IPS-20b (cell line): ENCODE measurements at regions not wholly inside any gene's neighbourhood (a gene's known extent, or its start where the extent isn't known, plus 50 kb on each side); places are given as distances from the start of the nearest gene placed in this dataset.

Experiments used
- H3K27ac ChIP-seq: one replicate; pipeline ENCODE4 v1.5.1; 2013; ENCODE audit warnings: low read length
- H3K27me3 ChIP-seq: 2 replicates; pipeline ENCODE4 v1.6.1; 2013; ENCODE audit warnings: mild to moderate bottlenecking, low read length, inconsistent platforms; ENCODE audit not compliant: insufficient read depth
- H3K36me3 ChIP-seq: 2 replicates; pipeline ENCODE4 v1.6.1; 2013; ENCODE audit warnings: low read depth, mild to moderate bottlenecking, inconsistent platforms, low read length, moderate library complexity; ENCODE audit not compliant: insufficient read depth
- H3K4me1 ChIP-seq: 2 replicates; pipeline ENCODE4 v1.6.1; 2013; ENCODE audit warnings: mild to moderate bottlenecking, control low read depth, inconsistent platforms, low read length, moderate library complexity; ENCODE audit not compliant: insufficient read depth
- H3K4me3 ChIP-seq: 2 replicates; pipeline ENCODE4 v1.5.1; 2013; ENCODE audit warnings: mild to moderate bottlenecking, low read length, inconsistent platforms
- H3K9ac ChIP-seq: 2 replicates; pipeline ENCODE4 v1.6.1; 2013; ENCODE audit warnings: low read depth, mild to moderate bottlenecking, inconsistent platforms, low read length, moderate library complexity
- H3K9me3 ChIP-seq: 2 replicates; pipeline ENCODE4 v1.6.1; 2013; ENCODE audit warnings: mild to moderate bottlenecking, low read depth, low read length, inconsistent platforms; ENCODE audit not compliant: insufficient read depth

DNA sequence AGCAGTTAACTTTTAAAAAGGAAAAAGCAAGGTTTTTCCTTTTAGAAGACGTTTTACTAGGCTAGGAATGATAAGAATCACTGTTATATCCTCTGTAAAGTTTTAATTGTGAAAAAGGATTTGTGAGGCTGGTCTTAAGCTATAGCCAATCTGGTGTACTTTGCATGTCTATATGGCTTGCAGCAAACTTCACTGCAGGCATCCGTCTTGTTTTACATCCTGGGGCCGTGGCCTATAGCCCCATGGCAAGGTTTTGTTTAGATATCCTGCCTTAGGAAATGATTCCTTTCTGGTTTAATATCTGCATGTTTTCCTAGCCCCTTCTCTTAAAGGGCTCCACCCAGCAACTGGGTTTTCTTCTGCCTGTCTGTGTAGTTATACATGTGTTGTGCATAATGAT lies 272.8 kb downstream of the ICE1 start:
- Histone ChIP-seq H3K27ac (peak overlapping the region; percentile 37), H3K27me3 (no peaks in the 10 kb centered on the region), H3K4me3 (no peak overlapping the region), H3K9me3 (peaks cover 5% of the 10 kb centered on the region; the same call in 1 of the 2 replicates), H3K9ac (peak overlapping the region; percentile 54; the same call in 1 of the 2 replicates), H3K36me3 (no peaks in the 10 kb centered on the region), H3K4me1 (peaks cover 20% of the 10 kb centered on the region; the same call in 1 of the 2 replicates)

DNA sequence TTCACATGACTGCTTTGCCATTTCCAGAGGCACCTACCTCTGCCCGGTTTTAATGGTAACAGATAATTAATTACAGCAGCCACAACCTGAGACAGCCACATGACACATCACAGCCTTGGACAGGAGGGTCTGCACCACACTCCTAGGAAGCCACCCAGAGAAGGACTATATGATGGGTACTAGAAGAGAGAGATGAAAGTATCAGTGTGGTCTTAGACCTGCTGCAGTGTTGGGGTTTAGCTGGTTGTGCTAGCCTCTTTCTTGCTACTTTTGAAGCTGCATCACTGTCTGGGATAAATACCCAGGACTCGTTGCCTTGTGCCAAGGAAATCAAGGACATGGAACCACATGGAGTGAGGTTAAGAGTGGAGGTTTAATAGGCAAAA lies 266.4 kb downstream of the ICE1 start:
- Histone ChIP-seq H3K36me3 (no peaks in the 10 kb centered on the region), H3K27ac (no peak overlapping the region), H3K4me1 (peaks cover 2% of the 10 kb centered on the region; the same call in 1 of the 2 replicates), H3K9me3 (no peaks in the 10 kb centered on the region), H3K27me3 (no peaks in the 10 kb centered on the region), H3K4me3 (no peak overlapping the region), H3K9ac (no peak overlapping the region)

DNA sequence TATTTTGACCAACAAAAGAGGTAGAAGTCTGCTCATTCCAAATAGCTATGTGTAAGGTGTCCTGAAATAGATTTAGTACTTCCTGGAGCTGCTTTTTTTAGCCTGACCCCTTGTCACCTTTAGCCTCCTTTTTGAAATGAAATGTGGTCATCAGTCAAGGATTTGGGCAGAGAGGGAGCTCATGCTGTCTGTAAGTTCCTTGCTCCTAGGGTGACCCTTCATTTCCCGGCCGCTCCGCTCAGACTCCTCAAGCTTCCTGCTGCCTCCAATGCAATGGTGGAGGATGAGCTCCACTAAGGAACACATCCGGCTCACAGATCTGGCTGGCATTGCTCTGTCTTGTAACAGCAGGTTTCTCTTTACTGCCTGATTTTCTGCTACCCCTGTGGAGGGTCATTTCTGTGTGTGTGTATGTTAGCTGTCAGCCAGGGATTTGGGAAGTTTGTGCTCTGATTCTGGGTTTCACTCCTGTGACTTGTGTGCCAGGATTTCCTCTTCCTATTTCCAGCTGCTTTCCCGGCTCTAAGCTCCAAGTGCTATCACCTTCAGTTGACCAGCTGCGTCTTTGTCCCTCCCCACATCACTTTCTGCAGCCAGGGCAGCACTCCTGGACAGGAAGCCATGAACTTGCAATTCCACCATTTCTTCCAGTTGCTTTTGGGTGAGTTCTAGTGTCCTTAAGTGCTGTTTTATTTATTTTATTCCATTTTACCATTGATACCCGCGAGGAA lies 265.9 kb downstream of the ICE1 start:
- Histone ChIP-seq H3K27ac (no peak overlapping the region), H3K9ac (no peak overlapping the region), H3K27me3 (no peaks in the 10 kb centered on the region)

DNA sequence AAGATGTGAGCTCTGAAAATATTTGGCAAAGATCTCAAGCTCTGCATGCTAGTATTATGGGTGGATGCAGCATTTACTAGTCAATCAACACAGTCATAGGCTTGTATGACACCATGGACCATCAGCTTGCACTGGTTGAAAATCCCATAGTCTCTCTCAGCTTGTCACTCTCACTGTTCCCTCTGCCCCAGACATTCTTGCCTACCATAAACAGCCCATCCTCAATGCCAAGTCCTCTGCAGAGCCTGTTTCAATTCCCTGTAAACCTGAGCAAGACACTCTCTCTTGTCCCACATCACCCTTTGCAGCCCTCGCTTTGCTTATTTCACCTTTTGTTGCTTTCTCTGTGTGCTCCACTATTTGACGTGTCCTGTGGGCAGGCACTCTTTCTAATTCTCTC lies 264.6 kb downstream of the ICE1 start:
- Histone ChIP-seq H3K36me3 (no peaks in the 10 kb centered on the region), H3K4me1 (no peaks in the 10 kb centered on the region), H3K27ac (no peak overlapping the region), H3K4me3 (no peak overlapping the region), H3K9me3 (no peaks in the 10 kb centered on the region), H3K9ac (no peak overlapping the region), H3K27me3 (no peaks in the 10 kb centered on the region)

More for the DNA sequence above, 265.9 kb downstream of the ICE1 start:
- Histone ChIP-seq H3K36me3 (no peaks in the 10 kb centered on the region), H3K4me1 (no peaks in the 10 kb centered on the region), H3K4me3 (no peak overlapping the region), H3K9me3 (no peaks in the 10 kb centered on the region)

DNA sequence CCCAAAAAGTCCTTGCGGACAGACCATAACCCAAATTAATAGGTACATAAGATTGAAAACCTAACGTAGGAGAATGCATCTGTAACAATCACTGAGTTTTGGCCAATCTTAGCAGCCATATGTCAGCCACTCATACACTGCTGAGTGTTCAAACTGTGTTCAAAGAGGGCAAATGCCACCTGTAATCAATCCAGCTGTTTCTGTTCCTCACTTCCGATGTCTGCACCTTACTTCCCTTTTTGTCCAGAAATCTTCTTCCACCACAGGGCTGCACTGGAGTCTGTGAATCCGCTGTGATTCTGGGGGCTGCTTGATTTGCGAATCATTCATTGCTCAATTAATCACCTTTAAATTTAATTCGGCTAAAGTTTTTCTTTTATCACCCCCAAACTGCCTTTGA lies 263.9 kb downstream of the ICE1 start:
- Histone ChIP-seq H3K27ac (no peak overlapping the region), H3K36me3 (no peaks in the 10 kb centered on the region), H3K9ac (no peak overlapping the region), H3K4me1 (no peaks in the 10 kb centered on the region), H3K9me3 (no peaks in the 10 kb centered on the region), H3K27me3 (no peaks in the 10 kb centered on the region), H3K4me3 (no peak overlapping the region)

DNA sequence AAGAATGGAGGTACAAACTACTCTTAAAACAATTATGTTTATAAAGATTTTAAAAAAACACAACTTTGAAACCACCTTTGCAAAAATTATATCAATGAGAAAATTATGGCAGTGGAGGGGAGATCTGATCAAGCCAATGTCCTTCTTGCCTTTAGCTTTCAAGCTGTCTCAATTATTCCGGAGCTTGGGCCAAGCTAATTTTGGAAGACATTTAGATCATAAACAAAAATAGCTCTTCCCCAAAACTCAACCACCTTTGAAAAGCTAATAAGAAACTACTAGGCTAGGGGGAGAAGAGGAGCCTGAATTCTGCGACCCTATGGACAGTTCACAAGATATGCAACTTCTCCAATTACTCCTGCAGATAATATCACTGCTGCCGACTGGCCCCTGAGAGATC lies 263.3 kb downstream of the ICE1 start:
- H3K36me3 ChIP-seq = no peaks in the 10 kb centered on the region
- no peak overlapping the region for H3K9ac ChIP-seq
- H3K4me3 ChIP-seq = no peak overlapping the region
- no peaks in the 10 kb centered on the region for H3K27me3 ChIP-seq
- H3K9me3 ChIP-seq = no peaks in the 10 kb centered on the region
- no peak overlapping the region for H3K27ac ChIP-seq
- H3K4me1 ChIP-seq = no peaks in the 10 kb centered on the region

DNA sequence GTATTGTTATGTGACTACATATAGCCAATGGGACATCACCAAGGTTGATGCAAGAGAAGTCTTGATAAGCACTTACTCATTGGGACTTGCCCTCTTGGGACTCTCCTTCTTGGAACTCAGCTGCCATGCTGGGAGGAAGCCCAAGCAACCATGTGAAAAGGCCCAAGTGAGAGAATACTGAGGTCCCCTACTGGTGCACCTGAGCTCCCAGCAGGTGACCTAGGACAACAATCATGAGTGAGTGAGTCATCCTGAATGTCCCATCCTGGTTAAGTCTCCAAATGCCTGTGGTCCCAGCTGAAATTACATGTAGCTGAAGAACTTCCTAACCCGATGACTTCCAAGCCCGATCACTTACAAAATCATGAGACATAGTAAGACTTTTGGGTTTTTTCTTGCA lies 260.7 kb downstream of the ICE1 start:
- Histone ChIP-seq H3K36me3 (no peaks in the 10 kb centered on the region), H3K9ac (no peak overlapping the region), H3K4me1 (no peaks in the 10 kb centered on the region), H3K4me3 (no peak overlapping the region), H3K9me3 (no peaks in the 10 kb centered on the region), H3K27me3 (no peaks in the 10 kb centered on the region), H3K27ac (no peak overlapping the region)

DNA sequence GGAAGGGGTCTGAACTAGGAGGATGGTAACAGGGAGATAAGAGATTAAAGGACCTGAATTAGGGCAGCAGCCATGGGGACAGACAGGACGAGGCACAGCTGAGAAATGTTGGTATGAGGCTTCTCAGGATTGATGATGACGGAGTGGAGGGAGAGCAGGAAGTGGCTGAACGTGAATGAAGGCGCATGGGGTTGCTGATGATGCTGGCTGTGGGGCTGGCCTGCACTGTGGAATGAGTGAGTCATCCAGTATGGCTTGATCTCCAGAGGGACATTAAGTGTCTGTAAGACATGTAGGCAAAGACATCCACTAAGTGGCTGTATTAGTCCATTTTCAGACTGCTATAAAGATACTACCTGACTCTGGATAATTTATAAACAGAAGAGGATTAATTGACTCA lies 256.4 kb downstream of the ICE1 start:
- Histone ChIP-seq H3K4me1 (no peaks in the 10 kb centered on the region), H3K27me3 (no peaks in the 10 kb centered on the region), H3K9me3 (no peaks in the 10 kb centered on the region), H3K27ac (no peak overlapping the region), H3K4me3 (no peak overlapping the region), H3K9ac (no peak overlapping the region), H3K36me3 (no peaks in the 10 kb centered on the region)

DNA sequence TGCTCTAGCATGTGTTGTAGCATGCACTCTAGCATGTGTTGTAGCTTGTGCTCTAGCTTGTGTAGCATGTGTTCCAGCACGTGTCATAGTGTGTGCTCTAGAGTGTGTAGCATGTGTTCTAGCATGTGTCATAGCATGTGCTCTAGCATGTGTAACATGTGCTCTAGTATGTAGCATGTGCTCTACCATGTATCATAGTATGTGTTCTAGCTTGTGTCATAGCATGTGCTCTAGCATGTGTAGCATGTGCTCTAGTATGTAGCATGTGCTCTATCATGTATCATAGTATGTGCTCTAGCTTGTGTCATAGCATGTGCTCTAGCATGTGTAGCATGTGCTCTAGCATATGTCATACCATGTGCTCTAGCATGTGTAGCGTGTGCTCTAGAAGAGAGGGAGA lies 255.3 kb downstream of the ICE1 start:
- Histone ChIP-seq H3K27me3 (no peaks in the 10 kb centered on the region), H3K9me3 (no peaks in the 10 kb centered on the region), H3K9ac (no peak overlapping the region), H3K27ac (no peak overlapping the region), H3K4me3 (no peak overlapping the region), H3K36me3 (no peaks in the 10 kb centered on the region), H3K4me1 (no peaks in the 10 kb centered on the region)

DNA sequence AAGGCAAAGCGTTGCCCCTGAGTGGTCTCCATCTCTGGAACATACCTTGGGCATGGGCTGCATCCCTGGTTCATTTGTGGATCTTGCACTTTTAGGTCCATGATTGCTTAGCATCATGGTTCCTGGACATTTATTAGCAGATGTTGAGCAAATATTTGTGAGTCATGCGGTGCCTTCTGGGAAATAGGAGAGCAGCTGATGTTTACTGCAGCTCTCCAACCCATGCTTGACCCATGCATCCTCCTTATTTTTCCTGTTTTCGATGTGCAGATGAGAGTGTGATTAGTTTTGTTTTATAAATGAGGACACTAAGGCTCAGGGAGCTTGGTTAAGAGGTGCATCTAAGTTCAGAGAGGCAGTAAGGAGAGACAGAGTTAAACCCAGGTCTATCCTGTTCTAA lies 253.7 kb downstream of the ICE1 start:
- peaks cover 12% of the 10 kb centered on the region for H3K4me1 ChIP-seq
- no peak overlapping the region for H3K9ac ChIP-seq
- H3K27ac ChIP-seq = no peak overlapping the region
- H3K36me3 ChIP-seq = no peaks in the 10 kb centered on the region
- no peaks in the 10 kb centered on the region for H3K9me3 ChIP-seq
- H3K4me3 ChIP-seq = no peak overlapping the region
- H3K27me3 ChIP-seq = no peaks in the 10 kb centered on the region

DNA sequence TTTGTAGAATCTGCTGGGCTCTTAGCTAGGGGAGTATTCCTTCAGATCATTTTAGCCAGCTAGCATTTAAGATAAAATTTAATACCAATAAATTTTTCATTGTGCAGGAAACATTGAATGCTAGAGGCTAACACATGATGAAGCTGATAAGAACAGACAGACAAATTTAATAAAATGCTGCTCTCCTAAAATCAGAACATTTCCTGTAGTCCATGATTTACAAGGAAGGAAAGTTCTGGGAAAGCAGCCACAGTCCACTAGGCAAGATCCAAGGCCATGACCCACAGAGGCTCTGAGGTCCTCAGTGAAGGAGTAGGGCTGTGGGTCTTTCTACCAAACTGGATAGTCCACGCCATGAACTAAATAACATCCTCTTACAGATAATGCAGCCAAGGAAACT lies 253.0 kb downstream of the ICE1 start:
- Histone ChIP-seq H3K4me3 (no peak overlapping the region), H3K36me3 (no peaks in the 10 kb centered on the region), H3K4me1 (peaks cover 13% of the 10 kb centered on the region), H3K9me3 (no peaks in the 10 kb centered on the region), H3K9ac (no peak overlapping the region), H3K27ac (no peak overlapping the region), H3K27me3 (no peaks in the 10 kb centered on the region)

DNA sequence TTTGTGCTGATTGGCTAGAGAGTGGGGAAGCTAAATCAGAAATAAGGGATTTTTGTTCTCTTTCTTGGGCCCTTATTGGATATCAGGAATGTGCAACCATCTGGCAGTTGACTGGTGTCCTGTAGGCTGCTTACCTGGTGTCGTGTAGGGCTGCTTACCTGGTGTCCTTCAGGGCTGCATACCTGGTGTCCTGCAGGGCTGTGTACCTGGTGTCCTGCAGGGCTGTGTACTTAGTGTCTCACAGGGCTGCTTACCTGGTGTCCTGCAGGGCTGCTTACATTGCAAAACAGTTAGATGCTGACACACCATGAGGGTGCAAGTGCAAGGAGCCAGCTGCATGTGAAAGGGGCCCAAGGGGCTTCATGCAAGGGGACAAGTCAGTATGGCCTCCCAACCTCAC lies 249.3 kb downstream of the ICE1 start:
- Histone ChIP-seq H3K4me1 (peaks cover 13% of the 10 kb centered on the region), H3K9me3 (no peaks in the 10 kb centered on the region), H3K36me3 (no peaks in the 10 kb centered on the region), H3K27me3 (no peaks in the 10 kb centered on the region), H3K27ac (no peak overlapping the region), H3K9ac (no peak overlapping the region), H3K4me3 (0 out of 2 replicates have a peak overlapping the region, but pooled peaks have one; percentile 22)
